ENCODE measurements at regions not wholly inside any gene's neighbourhood (a gene's known extent, or its start where the extent isn't known, plus 50 kb on each side); places are given as distances from the start of the nearest gene placed in this dataset.

DNA sequence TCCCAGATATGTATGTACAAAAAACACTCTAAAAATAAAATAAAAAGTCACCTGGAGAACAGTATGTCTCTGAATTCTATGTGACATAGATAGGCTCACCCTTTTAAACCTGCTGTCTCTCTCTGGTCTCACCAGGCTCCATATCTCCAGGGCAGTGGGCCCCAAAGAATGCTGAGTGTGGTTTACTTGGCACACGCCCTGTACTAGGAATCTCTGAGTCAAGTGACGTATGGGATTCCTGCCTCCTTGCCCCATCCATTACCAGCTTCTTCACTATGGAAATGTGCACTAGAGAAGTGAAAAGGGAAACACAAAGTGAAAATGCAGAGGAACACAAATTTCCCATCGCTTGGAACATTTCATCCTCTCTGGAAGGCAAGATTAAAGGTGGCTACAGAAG, 722.2 kb upstream of the TENM4 start:
- Histone ChIP-seq H3K9me3 (no peaks in the 10 kb centered on the region), H3K4me3 (no peak overlapping the region), H3K4me1 (no peaks in the 10 kb centered on the region), H3K27ac (no peak overlapping the region), H3K27me3 (no peaks in the 10 kb centered on the region), H3K36me3 (ENCODE audit: low read depth, missing control alignments) (no peaks in the 10 kb centered on the region)
- TF ChIP-seq, protein P1, sequence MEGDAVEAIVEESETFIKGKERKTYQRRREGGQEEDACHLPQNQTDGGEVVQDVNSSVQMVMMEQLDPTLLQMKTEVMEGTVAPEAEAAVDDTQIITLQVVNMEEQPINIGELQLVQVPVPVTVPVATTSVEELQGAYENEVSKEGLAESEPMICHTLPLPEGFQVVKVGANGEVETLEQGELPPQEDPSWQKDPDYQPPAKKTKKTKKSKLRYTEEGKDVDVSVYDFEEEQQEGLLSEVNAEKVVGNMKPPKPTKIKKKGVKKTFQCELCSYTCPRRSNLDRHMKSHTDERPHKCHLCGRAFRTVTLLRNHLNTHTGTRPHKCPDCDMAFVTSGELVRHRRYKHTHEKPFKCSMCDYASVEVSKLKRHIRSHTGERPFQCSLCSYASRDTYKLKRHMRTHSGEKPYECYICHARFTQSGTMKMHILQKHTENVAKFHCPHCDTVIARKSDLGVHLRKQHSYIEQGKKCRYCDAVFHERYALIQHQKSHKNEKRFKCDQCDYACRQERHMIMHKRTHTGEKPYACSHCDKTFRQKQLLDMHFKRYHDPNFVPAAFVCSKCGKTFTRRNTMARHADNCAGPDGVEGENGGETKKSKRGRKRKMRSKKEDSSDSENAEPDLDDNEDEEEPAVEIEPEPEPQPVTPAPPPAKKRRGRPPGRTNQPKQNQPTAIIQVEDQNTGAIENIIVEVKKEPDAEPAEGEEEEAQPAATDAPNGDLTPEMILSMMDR (IDR thresholded peaks at IDR 0.05) = no peak
- TF ChIP-seq POLR2A (IDR thresholded peaks at IDR 0.05) = no peak
- no peak for DNase-seq
- WGBS, 2 donors = 81 to 84% methylated on average over 3 of the region's 3 CpGs
- intact Hi-C loops (cut with DNase I; ENCODE audit: low total_unique reads) = no loop called here

DNA sequence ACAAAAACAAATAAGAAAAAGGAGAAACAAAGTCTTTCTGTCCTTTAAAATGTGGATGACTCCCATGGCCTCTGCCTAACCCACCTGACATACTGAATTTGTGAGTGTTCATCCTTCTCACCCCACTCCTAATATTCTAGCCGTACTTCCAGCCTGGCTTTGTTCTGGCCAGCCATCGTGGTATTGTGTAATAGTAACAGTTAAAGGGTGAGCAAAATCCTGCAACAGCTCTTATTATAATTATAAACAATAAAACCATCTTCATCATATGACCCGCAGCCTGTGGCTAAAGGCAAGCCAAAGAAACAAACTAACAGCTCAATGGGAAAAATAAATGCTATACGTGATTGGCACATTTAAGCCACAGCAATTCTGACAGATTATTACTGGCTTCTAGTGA, 721.6 kb upstream of the TENM4 start:
- 84 to 95% methylated on average over 4 of the region's 4 CpGs for WGBS, 2 donors
- Histone ChIP-seq H3K27me3 (no peaks in the 10 kb centered on the region), H3K36me3 (ENCODE audit: low read depth, missing control alignments) (no peaks in the 10 kb centered on the region), H3K4me1 (no peaks in the 10 kb centered on the region), H3K9me3 (no peaks in the 10 kb centered on the region), H3K4me3 (no peak overlapping the region), H3K27ac (no peak overlapping the region)
- intact Hi-C loops (cut with DNase I; ENCODE audit: low total_unique reads) = no loop called here
- DNase-seq = no peak
- TF ChIP-seq, protein P1 (IDR thresholded peaks at IDR 0.05) = no peak
- no peak for TF ChIP-seq POLR2A (IDR thresholded peaks at IDR 0.05)

GRCh38 chr11:80157447-80157846, 716.6 kb upstream of the TENM4 start:
- WGBS, 2 donors = 72 to 77% methylated on average over 3 of the region's 3 CpGs
- no peaks in the 10 kb centered on the region for H3K9me3 ChIP-seq
- no peak for DNase-seq
- no peaks in the 10 kb centered on the region for H3K36me3 ChIP-seq (ENCODE audit: low read depth, missing control alignments)
- H3K4me1 ChIP-seq = no peaks in the 10 kb centered on the region
- no peaks in the 10 kb centered on the region for H3K27me3 ChIP-seq
- H3K4me3 ChIP-seq = no peak overlapping the region
- H3K27ac ChIP-seq = no peak overlapping the region
- intact Hi-C loops (cut with DNase I; ENCODE audit: low total_unique reads) = no loop called here
- TF ChIP-seq, protein P1 (IDR thresholded peaks at IDR 0.05) = no peak
- no peak for TF ChIP-seq POLR2A (IDR thresholded peaks at IDR 0.05)

DNA sequence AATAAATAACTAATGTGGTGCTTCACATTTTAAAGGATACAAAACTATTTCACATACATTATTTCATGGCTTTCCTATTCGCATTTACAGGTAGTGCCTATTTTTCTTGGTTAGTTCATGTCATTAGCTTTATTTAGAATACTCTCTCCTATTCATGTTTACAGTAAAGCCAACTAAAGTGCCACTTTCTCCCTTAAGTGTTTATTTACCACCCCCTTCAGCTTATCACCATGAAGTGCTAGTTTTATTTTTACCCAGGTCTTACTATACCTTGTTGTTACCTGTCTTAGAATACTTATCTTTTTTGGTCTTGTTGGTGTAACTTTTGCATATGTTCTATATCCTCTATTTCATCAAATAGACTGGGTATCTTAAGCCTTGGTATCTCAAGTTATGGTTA, 715.2 kb upstream of the TENM4 start:
- no peak overlapping the region for H3K27ac ChIP-seq
- TF ChIP-seq POLR2A (IDR thresholded peaks at IDR 0.05) = no peak
- TF ChIP-seq, protein P1 (IDR thresholded peaks at IDR 0.05) = no peak
- DNase-seq = no peak
- WGBS, 2 donors = 91 to 95% methylated on average over 1 of the region's 1 CpG
- H3K36me3 ChIP-seq (ENCODE audit: low read depth, missing control alignments) = no peaks in the 10 kb centered on the region
- H3K27me3 ChIP-seq = no peaks in the 10 kb centered on the region
- no peaks in the 10 kb centered on the region for H3K9me3 ChIP-seq
- H3K4me1 ChIP-seq = no peaks in the 10 kb centered on the region
- no peak overlapping the region for H3K4me3 ChIP-seq
- intact Hi-C loops (cut with DNase I; ENCODE audit: low total_unique reads) = no loop called here

- 52% methylated on average over 4 of the region's 4 CpGs for WGBS, 2 donors
- Histone ChIP-seq H3K4me3 (no peak overlapping the region), H3K27me3 (no peaks in the 10 kb centered on the region), H3K36me3 (ENCODE audit: low read depth, missing control alignments) (no peaks in the 10 kb centered on the region), H3K4me1 (no peaks in the 10 kb centered on the region), H3K9me3 (no peaks in the 10 kb centered on the region), H3K27ac (no peak overlapping the region)
- TF ChIP-seq POLR2A (IDR thresholded peaks at IDR 0.05) = no peak
- TF ChIP-seq, protein P1 (IDR thresholded peaks at IDR 0.05) = peak in 1 of 3 experiments; percentile 22
- intact Hi-C loops (cut with DNase I; ENCODE audit: low total_unique reads) = no loop called here
- DNase-seq = no peak
Observed at GRCh38 chr11:80155412-80156017, 714.7 kb upstream of the TENM4 start.
